Midbrain (tissue), 1 donor: ENCODE measurements at regions not wholly inside any gene's neighbourhood (a gene's known extent, or its start where the extent isn't known, plus 50 kb on each side); places are given as distances from the start of the nearest gene placed in this dataset.
"Not testable (repeated sequence)": the region's sequence is repeated elsewhere in the genome, so short reads cannot be mapped to it uniquely, and the experiment has no call there.

Experiments used
- DNase-seq: peaks from one replicate; lab custom pipeline; 2025; lab: John Stamatoyannopoulos, UW

DNA sequence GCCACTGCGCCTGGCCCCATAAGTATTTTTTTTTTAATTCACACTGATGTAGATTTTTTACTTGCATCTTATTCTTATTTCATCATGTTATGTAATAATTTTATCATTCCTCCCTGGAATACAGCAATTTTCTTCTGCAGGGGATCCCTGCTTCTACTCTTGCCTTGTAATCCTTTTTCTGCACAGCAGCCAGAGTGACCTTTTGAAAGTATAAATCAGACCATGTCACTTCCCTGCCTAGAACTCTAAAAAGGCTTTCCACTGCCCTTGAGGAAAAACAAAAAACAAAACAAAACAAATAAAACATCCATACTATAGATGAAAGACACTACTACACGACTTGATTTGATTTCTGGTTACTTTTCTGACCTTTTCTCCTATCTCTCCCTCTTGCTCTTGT is 1334.7 kb downstream of the REEP3 start:
- DNase-seq: no peak

DNA sequence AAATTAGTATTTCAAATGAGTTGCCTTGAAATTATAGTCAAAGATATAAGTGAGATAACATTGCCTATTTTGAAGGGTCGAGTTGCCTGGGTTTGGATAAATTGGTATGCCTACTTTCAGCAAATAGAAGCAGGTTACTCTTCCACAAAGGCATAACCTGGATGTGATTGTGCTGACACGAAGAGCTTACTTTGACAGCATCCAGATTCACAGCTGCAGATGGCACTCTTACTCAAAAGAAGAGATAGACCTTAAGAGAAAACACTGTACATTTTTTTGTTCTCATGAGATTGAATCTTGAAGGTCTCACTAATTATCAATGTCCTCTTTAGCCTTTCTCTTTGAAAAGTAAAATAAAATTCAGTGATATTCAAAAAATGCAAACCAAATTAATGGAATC is 1338.7 kb downstream of the REEP3 start:
- no peak for DNase-seq

DNA sequence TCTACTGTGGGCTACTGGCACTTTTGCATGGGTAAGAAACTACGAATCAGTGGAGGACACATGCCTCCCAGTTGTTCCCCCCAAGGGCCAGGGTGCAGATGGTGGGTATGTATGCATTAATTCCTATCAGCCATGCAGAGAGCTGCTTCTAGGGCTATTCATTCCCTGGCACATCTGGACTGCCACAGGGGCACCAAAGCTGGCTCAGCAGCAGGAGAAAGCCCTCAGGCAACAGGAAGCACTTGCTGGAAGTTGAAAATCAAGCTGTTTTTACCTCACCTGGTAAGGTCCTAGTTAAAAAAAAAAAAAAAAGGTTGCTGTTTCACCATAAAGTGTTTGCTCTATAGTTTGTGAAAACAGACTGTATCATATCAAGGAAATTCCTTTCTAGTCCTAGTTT is 1342.6 kb downstream of the REEP3 start:
- DNase-seq: no peak

DNA sequence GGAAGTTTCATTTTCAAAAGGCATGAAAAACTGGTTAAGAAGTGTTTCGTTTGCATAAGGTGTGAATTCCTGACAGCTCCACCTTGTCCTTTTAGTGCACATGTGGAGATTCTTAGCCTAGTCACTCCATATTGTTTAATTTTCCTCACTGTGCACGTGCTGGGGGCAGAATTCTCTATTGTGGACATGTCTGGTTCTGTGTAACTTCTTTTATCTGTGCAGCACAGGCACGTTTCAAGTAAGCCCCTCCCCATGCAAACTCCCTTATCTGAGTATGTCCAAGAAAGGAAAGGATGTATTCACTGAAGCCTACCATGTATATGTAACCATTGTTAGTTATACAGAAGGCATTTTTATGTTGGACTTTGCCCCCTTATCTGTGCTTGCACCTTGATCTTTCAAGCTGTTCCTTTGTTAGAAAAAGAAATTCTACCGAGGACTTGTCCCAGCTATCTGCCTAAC is 1346.3 kb downstream of the REEP3 start:
- no peak for DNase-seq

DNA sequence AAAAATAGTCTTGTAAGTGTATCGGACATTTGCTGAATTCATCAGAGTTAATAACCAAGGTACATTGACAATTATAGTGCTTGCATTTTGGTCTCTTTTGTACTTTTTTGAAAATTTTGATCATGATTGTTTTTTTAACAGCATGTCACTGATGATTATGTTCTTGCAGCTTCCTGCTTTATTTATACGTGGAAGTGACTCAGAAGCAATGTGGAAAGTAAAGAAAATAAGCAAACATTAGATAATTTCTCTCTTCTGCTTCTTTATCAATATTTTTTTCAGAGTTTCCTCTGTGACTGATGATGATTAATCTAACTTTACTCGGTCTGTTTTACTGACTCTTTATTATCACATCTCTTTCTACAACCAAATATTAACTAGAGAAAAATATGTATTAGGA is 1351.9 kb downstream of the REEP3 start:
- no peak for DNase-seq

DNA sequence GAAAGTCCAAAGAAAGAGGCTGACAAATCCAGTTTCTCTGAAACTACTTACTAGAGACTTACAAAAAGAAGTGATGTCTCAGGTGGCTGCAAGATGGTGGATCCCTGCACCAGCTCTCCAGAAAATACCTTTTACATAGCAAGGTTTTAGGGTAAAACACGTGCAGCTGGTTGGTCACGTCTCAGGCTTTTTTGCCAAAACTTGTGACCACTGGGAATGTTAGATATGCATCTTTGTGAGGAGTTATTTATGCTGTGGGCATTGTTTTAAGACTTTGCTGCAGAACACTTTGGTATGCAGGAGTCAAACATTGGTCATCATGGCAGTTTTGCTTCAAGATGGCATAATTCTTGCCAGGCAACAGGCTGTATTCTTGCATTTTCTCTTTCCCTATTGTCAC is 1352.8 kb downstream of the REEP3 start:
- DNase-seq: no peak

DNA sequence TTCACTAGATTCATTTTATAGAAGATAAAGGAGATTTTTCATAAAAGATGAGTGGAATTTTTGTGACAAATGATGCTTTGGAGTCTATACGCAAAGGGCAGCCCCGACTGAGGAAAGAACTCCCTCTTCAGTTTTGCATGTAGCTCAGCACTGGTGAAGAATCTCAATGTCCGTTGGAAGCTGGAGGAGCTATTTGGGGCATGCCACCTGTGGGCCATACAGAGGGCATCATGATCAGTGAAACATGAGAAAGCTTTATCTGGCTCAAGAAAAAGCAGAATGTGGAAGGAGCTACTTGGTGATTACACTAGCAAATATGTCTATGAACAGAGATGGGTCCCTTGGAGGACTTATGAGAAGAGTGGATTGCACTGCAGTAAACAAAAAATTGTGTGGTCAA is 1359.3 kb downstream of the REEP3 start:
- DNase-seq: no peak

DNA sequence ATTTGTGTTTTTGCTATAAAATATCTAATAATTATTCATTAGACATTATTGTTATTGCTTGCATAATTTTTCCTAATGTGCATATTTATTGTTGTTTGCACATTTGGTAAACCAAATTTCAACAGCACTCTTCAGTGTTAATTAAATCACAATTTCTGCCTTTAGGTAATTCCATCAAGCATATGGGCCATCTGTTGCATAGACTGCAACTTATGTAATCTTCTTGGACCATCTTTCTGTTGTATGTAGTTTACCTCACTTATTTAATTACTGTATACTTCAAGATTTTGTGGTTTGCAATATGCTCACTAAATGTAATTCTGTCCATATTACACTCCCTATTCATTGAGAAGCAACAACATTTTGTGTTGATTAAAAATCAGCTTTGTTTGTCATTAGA is 1360.1 kb downstream of the REEP3 start:
- no peak for DNase-seq

DNA sequence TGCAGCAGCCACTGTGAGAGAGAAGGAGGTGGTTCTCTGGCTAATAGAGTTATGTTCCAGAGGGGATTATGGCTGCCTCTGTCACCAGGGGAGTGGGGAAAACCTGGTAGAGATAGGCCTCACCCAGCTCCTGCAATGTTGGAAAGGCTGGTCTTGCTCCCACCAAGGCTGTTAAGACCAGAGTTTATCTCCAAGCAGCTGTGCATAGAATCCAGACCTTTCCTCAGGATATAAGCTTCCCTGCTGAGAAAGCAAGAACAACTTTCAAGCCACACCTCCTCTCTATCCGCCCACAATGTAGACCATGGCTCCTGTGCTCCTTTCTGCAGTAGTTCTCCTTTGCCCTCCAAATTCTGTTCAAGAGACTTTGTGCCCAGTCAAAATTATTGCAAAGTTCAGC is 1375.4 kb downstream of the REEP3 start:
- DNase-seq: no peak

DNA sequence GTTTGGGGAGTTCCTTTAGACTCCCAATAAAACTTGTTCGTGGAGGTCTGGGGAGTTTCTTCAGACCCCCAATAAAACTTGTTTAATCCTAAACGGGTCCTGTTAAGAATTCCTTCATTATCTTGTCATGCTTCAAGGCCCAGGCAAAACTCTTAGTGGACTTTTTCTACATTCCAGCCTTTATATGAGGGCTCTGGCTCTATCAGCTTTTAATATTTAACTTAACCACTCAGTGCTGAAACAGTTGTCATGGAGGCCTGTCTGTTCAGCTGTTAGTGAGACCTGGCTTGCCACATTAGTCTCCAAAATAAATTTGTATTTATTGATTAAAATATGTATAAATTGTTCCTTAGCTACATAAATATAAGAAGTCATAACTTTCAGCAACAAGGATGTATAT is 1385.1 kb downstream of the REEP3 start:
- not testable (repeated sequence) for DNase-seq

DNA sequence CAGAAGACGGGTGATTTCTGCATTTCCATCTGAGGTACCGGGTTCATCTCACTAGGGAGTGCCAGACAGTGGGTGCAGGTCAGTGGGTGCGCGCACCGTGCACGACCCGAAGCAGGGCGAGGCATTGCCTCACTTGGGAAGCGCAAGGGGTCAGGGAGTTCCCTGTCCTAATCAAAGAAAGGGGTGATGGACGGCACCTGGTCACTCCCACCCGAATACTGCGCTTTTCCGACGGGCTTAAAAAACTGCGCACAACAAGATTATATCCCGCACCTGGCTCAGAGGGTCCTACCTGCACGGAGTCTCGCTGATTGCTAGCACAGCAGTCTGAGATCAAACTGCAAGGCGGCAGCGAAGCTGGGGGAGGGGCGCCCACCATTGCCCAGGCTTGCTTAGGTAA is 1403.1 kb downstream of the REEP3 start:
- DNase-seq: not testable (repeated sequence)

DNA sequence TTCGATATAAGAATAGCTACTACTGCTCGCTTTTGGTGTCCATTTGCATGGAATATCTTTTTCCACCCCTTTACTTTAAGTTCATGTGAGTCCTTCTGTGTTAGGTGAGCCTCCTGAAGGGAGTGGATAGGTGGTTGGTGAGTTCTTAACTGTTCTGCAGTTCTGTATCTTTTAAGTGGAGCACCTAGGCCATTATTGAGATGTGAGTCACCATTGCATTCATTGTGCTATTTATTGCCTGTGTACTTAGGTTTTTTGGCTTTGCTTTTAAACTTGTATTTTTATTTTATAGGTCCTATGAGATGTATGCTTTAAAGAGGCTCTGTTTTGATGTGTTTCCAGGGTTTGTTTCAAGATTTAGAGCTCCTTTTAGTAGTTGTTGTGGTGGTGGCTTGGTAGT is 1430.8 kb downstream of the REEP3 start:
- DNase-seq: no peak

DNA sequence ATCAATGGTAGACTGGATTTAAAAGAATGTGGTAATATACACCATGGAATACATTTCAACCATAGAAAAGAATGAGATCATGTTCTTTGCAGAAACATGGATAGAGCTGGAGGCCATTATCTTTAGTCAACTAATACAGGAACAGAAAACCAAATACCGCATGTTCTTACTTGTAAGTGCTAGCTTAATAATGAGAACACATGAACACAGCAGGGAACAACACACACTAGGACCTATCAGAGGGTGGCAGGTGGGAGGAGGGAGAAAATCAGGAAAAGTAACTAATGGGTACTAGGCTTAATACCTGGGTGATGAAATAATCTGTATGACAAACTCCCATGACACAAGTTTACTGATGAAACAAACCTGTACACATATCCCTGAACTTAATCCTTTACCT is 1435.2 kb downstream of the REEP3 start:
- no peak for DNase-seq

DNA sequence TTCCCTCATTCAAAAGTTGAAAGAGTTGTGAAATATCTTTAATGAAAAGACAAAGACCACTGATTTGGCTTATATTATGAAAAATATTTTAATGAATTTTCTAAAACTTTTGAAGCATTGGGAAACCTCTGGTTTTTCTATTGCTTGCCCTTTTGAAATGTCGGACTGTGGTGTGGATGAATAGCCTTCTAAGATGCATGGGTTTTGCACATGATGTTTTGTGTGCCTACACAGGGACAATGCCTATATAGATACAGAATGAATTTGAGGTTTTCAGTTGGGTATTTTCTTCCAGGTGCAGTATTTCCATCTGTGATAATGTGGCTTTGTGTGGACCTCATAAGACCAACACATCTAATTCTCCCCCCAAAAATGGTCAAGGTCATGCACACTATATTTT is 1437.9 kb downstream of the REEP3 start:
- DNase-seq: no peak

DNA sequence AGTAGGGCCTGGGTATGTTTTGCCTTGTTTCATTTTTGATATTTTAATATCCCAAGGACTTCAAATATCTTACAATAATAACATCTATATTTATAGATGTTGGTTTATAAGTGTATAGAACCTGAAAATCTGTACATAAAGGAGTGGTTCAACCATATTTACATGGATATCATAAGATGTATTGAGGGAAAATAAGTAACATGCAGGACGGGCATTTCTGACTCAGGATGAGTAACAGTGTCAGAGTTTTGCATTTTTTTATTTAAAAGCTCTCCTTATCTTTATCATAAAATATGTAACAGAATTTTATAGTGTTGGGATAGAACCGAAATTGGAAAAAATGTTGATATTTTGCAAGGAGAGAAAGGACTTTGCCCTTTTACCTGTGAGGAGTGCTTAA is 1438.7 kb downstream of the REEP3 start:
- no peak for DNase-seq

DNA sequence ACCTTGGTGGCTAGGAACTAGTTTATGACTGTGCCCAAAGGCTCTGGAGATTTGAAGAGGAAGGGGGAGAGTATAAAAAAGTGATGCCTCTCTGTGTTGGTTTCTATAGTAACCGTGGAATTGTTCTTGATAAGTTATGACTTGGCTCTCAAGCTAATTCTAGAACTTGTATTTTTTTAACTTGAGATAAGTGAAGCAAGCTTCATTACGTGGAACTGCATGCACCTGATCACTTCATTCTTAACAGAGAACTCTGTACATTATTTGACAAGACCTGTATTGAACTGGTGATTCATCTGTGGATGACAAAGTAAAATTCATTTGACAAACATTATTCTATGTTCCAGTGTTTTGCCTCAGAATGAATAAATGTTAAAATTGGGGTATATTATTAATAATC is 1452.2 kb downstream of the REEP3 start:
- no peak for DNase-seq

DNA sequence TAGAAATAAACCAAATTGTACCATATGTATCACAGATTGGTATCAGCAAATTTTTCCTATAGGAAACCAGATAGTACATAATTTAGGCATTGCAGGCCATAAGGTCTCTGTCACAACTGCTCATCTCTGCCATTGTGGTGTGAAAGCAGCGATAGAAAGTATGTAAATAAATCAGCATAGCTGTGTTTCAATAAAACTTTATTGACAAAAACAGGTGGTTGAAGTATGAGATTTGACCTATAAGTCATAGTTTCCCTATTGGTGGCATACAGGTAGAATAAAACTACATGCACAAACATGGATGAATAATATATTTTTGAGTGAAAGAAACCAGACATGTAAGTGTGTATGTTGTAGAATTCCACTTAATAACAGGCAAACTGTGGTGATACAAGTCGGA is 1454.9 kb downstream of the REEP3 start:
- DNase-seq: no peak

DNA sequence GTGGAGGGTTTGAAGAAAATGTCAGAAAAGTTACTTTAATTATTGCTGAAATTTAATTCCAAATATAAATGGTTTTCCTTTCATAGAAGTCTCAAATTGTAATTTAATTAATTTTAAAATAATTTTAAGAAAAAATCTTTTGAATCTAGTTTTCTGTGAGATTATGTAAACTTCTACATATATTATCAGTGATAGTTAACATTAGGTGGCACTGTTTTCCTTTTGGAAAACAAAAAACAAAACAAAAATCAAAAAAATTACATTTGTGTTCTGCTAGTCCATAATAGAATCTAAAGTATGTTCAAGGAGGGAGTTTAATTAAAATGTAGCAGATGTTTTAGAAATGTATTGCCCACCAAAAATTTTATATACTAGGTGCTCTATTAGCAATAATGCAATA is 1456.7 kb downstream of the REEP3 start:
- no peak for DNase-seq

DNA sequence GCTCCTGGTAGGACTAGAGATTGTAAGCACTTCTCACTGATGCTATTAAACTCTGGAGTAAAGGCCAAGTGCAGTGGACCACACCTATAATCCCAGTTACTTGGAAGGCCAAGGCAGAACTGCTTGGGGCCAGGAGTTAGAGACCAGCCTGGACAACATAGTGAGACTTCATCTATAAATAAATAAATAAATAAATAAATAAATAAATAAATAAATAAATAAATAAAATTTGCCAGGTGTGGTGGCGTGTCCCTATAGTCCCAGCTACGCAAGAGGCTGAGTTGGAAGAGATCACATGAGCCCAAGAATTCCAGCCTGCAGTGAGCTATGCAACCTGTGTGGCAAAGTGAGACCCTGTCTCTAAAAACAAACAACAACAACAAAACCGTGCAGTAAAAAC is 1475.7 kb downstream of the REEP3 start:
- DNase-seq: no peak

DNA sequence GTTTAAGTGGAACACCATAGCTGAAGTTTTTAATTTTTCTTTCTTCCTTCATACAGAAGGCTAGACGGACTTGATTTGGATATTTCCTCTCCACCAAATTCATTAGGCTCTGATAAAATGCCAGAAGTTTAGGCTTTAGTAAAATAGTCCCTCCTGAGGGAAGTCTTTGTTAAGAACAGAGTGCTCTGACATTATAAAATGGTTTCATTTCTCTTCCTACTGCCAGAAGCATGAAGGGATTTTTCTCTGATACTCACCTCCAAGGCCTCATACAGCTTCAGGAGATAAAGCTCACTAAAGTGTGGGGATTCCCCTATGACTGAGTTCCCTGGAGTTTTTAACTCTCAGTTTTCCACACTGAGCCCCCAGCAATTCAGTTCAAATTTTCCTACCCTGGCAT is 1489.6 kb downstream of the REEP3 start:
- no peak for DNase-seq

DNA sequence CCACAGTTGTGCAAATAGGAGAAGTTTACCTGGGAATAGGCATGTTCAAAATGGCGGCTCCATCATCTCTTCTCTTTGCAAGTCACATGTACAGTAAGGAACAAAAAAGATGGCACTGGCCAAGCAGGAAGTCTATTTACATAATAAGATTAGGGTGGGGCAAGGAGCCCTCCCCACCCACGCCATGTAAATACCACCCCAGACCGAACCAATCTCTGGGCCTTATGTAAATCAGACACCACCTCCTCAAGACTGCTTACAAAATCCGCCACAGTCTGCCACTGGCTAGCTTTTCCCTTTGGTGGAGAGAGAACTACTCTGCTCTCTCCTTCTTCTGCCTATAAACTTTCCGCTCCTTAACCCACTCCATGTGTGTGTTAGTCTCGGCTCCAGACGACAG is 1496.3 kb downstream of the REEP3 start:
- no peak for DNase-seq

DNA sequence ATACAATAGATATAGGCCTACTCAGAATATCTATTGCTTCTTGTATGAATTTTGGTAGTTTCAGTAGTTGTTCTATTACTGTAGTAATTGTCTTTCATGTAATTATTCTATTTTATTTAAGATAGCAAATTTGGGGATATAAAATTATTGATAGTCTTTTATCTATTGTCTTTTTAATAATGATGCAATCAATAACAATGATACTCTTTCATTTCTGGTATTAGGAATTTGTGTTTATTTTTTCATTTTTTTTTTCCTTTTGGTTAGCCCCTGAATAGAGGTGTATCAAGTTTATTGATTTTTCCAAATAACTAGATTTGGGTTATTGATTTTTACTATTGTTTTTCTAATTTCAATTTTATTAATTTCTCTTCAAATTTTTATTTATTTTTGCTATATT is 1503.7 kb downstream of the REEP3 start:
- DNase-seq: no peak

DNA sequence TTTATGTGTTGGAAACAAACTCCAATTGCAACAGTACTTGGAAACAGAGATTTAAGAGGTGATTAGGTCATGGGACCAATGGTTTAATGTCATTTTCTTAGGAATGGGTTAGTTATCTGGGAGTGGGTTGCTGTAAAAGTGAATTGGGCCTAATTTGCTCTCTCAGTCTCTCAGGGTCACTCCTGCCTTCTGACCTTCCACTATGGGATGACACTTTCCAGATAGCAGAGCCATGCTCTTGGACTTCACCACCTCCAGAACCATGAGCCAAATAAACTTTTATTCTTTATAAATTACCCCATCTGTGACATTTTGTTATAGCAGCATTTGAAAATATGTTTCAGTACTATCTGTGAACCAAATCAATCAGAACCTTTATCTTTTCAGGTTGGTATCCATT is 1509.1 kb downstream of the REEP3 start:
- DNase-seq: no peak

DNA sequence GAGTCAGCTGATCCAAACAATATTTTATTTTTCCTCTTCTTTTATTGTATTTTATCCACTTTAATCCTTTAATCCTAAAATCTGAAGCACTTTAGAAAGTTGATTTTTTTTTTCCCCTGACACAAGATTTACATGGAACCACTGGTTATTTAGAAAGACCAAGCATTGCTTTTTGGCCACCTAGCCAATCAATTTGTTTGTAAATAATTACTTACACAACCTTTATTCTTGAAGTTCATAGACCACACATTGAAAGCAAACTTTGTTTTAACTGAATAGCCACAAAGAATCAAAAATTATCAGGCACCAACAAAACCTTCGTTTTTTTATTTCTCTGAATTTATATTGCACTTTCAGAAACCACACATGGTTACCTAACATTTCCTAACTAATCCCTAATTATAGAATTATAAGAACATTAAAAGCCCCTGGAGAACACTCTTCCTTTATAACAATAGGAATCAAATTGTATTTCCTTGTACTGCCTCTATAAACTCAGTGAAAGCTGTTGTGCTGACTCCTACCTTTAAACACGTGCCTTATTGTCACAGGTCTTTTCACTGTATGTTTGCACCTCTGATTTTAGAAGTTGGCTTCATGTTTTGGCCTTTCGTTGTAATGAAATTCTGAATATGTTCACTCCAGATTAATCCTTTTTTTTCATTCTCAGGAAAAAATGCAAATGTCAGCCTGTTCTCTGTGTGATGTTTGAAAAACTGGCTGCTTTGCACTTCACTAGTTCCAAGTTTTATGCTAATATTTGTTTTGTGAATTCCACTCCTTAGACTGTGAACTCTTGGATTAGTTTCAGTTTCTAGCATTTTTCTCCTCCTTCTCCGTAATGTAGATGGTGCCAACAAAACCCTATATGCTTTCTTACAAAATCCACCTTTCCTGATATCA is 1511.9 kb downstream of the REEP3 start:
- DNase-seq: no peak
